Fibroblast of skin of right quadriceps (primary cell): ENCODE measurements at regions not wholly inside any gene's neighbourhood (a gene's known extent, or its start where the extent isn't known, plus 50 kb on each side); places are given as distances from the start of the nearest gene placed in this dataset.
A peak's percentile ranks its signal among the peaks of the same experiment; 100 is the strongest.

ENCODE experiments used
- DNase-seq: peaks from one replicate; pipeline ENCODE4 v3.0.0-alpha.2; 2013

GRCh38 chr3:18767756-18768303, 342.7 kb upstream of the SATB1 start:
- no peak for DNase-seq

GRCh38 chr3:18766974-18767373, 341.8 kb upstream of the SATB1 start:
- no peak for DNase-seq

- no peak for DNase-seq
These were observed 340.5 kb upstream of the SATB1 start for GRCh38 chr3:18765662-18766061.

GRCh38 chr3:18765161-18765560, 340.0 kb upstream of the SATB1 start:
- DNase-seq = no peak

GRCh38 chr3:18761530-18761929, 336.4 kb upstream of the SATB1 start:
- DNase-seq = no peak

GRCh38 chr3:18758047-18758704, 333.0 kb upstream of the SATB1 start:
- DNase-seq = peak; percentile 28

GRCh38 chr3:18757476-18757875, 332.3 kb upstream of the SATB1 start:
- DNase-seq = no peak

- DNase-seq = no peak
These were observed 327.3 kb upstream of the SATB1 start for GRCh38 chr3:18752273-18752934.

- no peak for DNase-seq
These were observed 326.4 kb upstream of the SATB1 start for GRCh38 chr3:18751514-18751913.

GRCh38 chr3:18747383-18747782, 322.2 kb upstream of the SATB1 start:
- no peak for DNase-seq

- DNase-seq = no peak
These were observed 320.3 kb upstream of the SATB1 start for GRCh38 chr3:18745472-18745871.

GRCh38 chr3:18744472-18744871, 319.3 kb upstream of the SATB1 start:
- no peak for DNase-seq

GRCh38 chr3:18743761-18744160, 318.6 kb upstream of the SATB1 start:
- DNase-seq = no peak

- no peak for DNase-seq
These were observed 315.8 kb upstream of the SATB1 start for GRCh38 chr3:18740631-18741583.

- DNase-seq = no peak
These were observed 313.9 kb upstream of the SATB1 start for GRCh38 chr3:18739099-18739433.

- DNase-seq = no peak
These were observed 313.4 kb upstream of the SATB1 start for GRCh38 chr3:18738393-18739098.

GRCh38 chr3:18735005-18735404, 309.9 kb upstream of the SATB1 start:
- DNase-seq = no peak

- no peak for DNase-seq
These were observed 309.2 kb upstream of the SATB1 start for GRCh38 chr3:18734309-18734708.

GRCh38 chr3:18732474-18732873, 307.3 kb upstream of the SATB1 start:
- DNase-seq = no peak

GRCh38 chr3:18730491-18730890, 305.4 kb upstream of the SATB1 start:
- no peak for DNase-seq

GRCh38 chr3:18729671-18730070, 304.5 kb upstream of the SATB1 start:
- no peak for DNase-seq

- peak; percentile 22 for DNase-seq
These were observed 300.7 kb upstream of the SATB1 start for GRCh38 chr3:18725668-18726407.
